Retinal pigment epithelial cell (primary cell): ENCODE measurements at regions not wholly inside any gene's neighbourhood (a gene's known extent, or its start where the extent isn't known, plus 50 kb on each side); places are given as distances from the start of the nearest gene placed in this dataset.

Experiments
- DNase-seq: peaks from one replicate; pipeline ENCODE4 v3.0.0-alpha.2; 2010; ENCODE audit warnings: low read depth
- H3K4me3 ChIP-seq: 2 replicates; pipeline ENCODE4 v1.5.1; 2011; ENCODE audit warnings: mild to moderate bottlenecking, low read length, control low read depth, moderate library complexity
- TF ChIP-seq, protein P1 (sequence below): conservative IDR thresholded peaks from 2 replicates; pipeline ENCODE4 v1.5.1; 2011; ENCODE audit warnings: low read depth, low read length, control low read depth, inconsistent platforms

DNA sequence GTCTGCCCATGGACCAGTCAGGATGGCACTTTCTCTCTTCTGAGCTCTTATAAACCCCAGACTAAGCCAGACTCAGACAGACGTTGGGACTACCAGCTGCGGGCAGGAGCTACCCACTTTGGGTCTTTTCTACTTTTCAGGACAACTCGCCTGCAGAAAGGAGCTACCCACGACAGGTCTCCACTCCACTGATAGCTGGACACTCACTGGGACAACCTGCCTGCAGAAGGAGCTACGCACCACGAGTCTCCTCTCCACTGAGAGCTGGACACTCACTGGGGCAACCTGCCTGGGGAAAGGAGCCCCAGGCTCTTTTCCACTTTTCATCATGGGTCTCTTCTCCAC, 1440.2 kb upstream of the ACO1 start:
- no peak overlapping the region for H3K4me3 ChIP-seq
- DNase-seq, result no peak
- TF ChIP-seq, protein P1, sequence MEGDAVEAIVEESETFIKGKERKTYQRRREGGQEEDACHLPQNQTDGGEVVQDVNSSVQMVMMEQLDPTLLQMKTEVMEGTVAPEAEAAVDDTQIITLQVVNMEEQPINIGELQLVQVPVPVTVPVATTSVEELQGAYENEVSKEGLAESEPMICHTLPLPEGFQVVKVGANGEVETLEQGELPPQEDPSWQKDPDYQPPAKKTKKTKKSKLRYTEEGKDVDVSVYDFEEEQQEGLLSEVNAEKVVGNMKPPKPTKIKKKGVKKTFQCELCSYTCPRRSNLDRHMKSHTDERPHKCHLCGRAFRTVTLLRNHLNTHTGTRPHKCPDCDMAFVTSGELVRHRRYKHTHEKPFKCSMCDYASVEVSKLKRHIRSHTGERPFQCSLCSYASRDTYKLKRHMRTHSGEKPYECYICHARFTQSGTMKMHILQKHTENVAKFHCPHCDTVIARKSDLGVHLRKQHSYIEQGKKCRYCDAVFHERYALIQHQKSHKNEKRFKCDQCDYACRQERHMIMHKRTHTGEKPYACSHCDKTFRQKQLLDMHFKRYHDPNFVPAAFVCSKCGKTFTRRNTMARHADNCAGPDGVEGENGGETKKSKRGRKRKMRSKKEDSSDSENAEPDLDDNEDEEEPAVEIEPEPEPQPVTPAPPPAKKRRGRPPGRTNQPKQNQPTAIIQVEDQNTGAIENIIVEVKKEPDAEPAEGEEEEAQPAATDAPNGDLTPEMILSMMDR, result no peak

DNA sequence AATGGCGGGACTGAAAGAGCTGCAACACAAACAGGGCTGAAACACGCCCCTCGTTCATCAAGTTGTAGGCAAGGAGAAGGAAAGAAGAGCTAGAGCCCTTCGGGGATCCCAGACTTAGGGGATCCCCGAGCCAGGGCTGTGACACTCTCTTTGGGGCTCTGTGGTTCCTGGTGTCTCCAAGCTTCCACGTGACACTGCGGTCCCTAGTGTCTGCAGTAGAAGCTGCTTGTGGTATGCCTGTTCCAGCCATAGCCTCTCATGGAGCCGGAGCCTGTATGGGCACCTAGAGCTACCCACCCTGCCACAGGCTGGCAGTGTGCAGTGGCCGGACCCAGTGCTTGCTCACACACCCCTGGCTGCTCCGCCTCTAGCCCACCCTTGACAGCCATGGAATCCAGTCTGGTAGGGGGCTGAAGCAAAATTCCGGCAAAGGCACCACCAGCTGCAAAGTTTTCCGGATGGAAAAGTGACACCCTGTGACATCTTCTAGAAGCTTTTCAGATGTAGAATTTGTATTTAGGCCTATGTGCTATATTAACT, 1439.6 kb upstream of the ACO1 start:
- DNase-seq, result no peak
- no peak overlapping the region for H3K4me3 ChIP-seq
- TF ChIP-seq, protein P1, result no peak

- DNase-seq, result no peak
- no peak overlapping the region for H3K4me3 ChIP-seq
- TF ChIP-seq, protein P1, result no peak
These were observed 1420.1 kb upstream of the ACO1 start for GRCh38 chr9:30964332-30964731.

DNA sequence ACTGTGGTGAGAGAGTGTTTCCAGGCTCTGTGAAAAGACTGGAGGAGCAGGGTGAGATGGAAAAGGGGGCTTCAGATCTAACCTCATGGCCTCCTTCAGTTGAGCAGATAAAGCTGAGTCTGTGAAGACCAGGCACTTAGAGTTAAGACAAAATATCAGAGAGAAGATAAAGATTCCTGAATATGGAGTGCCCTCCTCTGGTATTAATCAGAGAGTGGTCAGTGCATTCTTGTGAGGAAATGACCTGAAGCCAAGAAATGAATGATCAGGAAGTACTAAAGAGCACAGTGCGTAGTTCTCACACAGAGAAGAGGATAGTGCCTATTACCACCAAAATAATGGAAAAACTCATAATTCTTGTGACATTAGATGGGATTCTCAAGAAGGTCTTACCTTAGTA, 1417.0 kb upstream of the ACO1 start:
- TF ChIP-seq, protein P1, result peak; percentile 21
- no peak overlapping the region for H3K4me3 ChIP-seq
- DNase-seq, result no peak

GRCh38 chr9:30970186-30970585, 1414.3 kb upstream of the ACO1 start:
- H3K4me3 ChIP-seq, result no peak overlapping the region
- DNase-seq, result no peak

GRCh38 chr9:30970812-30971211, 1413.6 kb upstream of the ACO1 start:
- DNase-seq, result no peak
- no peak overlapping the region for H3K4me3 ChIP-seq
- TF ChIP-seq, protein P1, result no peak

More at GRCh38 chr9:30970186-30970585, 1414.3 kb upstream of the ACO1 start:
- TF ChIP-seq, protein P1, result no peak

- no peak for DNase-seq
- TF ChIP-seq, protein P1, result no peak
- H3K4me3 ChIP-seq, result no peak overlapping the region
These were observed 1411.8 kb upstream of the ACO1 start for GRCh38 chr9:30972654-30973053.
